ENCODE measurements at regions not wholly inside any gene's neighbourhood (a gene's known extent, or its start where the extent isn't known, plus 50 kb on each side); places are given as distances from the start of the nearest gene placed in this dataset.
"Not testable (repeated sequence)": the region's sequence is repeated elsewhere in the genome, so short reads cannot be mapped to it uniquely, and the experiment has no call there.

DNA sequence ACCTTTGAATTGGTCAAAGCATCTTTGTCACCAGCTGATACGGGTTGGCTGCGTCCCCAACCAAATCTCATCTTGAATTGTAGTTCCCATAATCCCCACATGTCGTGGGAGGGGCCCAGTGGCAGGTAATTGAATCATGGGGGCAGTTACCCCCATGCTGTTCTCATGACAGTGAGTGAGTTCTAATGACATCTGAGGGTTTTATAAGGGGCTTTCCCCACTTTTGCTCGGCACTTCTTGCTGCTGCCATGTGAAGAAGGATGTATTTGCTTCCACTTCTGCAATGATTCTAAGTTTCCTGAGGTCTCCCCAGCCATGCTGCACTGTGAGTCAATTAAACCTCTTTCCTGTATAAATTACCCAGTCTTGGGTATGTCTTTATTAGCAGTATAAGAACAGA, 126.1 kb upstream of the RASEF start:
- not testable (repeated sequence) for TF ChIP-seq POLR2A, POLR2AphosphoS5 (IDR thresholded peaks at IDR 0.05; ENCODE audit: low read depth, low read length)
